WTC11 (cell line): ENCODE measurements at regions not wholly inside any gene's neighbourhood (a gene's known extent, or its start where the extent isn't known, plus 50 kb on each side); places are given as distances from the start of the nearest gene placed in this dataset.
A peak's percentile ranks its signal among the peaks of the same experiment; 100 is the strongest.

Source experiments
- CREM ChIP-seq: sonication (generic); formaldehyde crosslinking; IDR thresholded peaks from 2 replicates; pipeline ENCODE4 v1.8.1; 2022; ENCODE audit warnings: mild to moderate bottlenecking, missing genetic modification reagents, moderate library complexity
- CTCF ChIP-seq: fragments of 200-600 bp; IDR thresholded peaks from 2 replicates; pipeline ENCODE4 v1.8.0; 2022; ENCODE audit warnings: antibody characterized with exemption
- E2F5 ChIP-seq: sonication (generic); formaldehyde crosslinking; IDR thresholded peaks from 2 replicates; pipeline ENCODE4 v1.8.1; 2022; ENCODE audit warnings: mild to moderate bottlenecking, moderate library complexity, missing genetic modification reagents
- ESRRA ChIP-seq: sonication (generic); formaldehyde crosslinking; IDR thresholded peaks from 2 replicates; pipeline ENCODE4 v1.8.1; 2022; ENCODE audit warnings: mild to moderate bottlenecking, missing genetic modification reagents, borderline replicate concordance
- FOXK1 ChIP-seq: sonication (generic); formaldehyde crosslinking; IDR thresholded peaks from 2 replicates; pipeline ENCODE4 v1.8.0; 2022; ENCODE audit warnings: mild to moderate bottlenecking, moderate library complexity, missing genetic modification reagents
- GTF2I ChIP-seq: fragments of 250-450 bp; sonication (Bioruptor Pico); conservative IDR thresholded peaks from 2 replicates; pipeline ENCODE4 v1.4.0; 2021; ENCODE audit warnings: mild to moderate bottlenecking
- OVOL2 ChIP-seq: fragments of 250-450 bp; sonication (Bioruptor Pico); IDR thresholded peaks from 2 replicates; pipeline ENCODE4 v1.9.0; 2021; ENCODE audit warnings: mild to moderate bottlenecking, borderline replicate concordance
- PRDM15 ChIP-seq: sonication (generic); formaldehyde crosslinking; IDR thresholded peaks from 2 replicates; pipeline ENCODE4 v1.8.0; 2022; ENCODE audit warnings: missing genetic modification reagents
- PRRX2 ChIP-seq: fragments of 250-450 bp; sonication (Bioruptor Pico); IDR thresholded peaks from 2 replicates; pipeline ENCODE4 v1.8.0; 2021; ENCODE audit warnings: mild to moderate bottlenecking
- USF1 ChIP-seq: sonication (generic); formaldehyde crosslinking; IDR thresholded peaks from 2 replicates; pipeline ENCODE4 v1.8.0; 2022; ENCODE audit warnings: mild to moderate bottlenecking, missing genetic modification reagents
- ZNF232 ChIP-seq: sonication (generic); formaldehyde crosslinking; IDR thresholded peaks from 2 replicates; pipeline ENCODE4 v1.8.0; 2022; ENCODE audit warnings: mild to moderate bottlenecking, missing genetic modification reagents
- TF ChIP-seq, protein P1 (sequence below): sonication (generic); formaldehyde crosslinking; IDR thresholded peaks from 2 replicates; pipeline ENCODE4 v1.8.0; 2022; ENCODE audit warnings: mild to moderate bottlenecking, missing genetic modification reagents
- TF ChIP-seq, protein P2 (sequence below): sonication (generic); formaldehyde crosslinking; IDR thresholded peaks from 2 replicates; pipeline ENCODE4 v1.8.1; 2022; ENCODE audit warnings: missing genetic modification reagents, borderline replicate concordance
- TF ChIP-seq, protein P3 (sequence below): sonication (generic); formaldehyde crosslinking; IDR thresholded peaks from 2 replicates; pipeline ENCODE4 v1.8.1; 2023; ENCODE audit warnings: mild to moderate bottlenecking, missing genetic modification reagents

DNA sequence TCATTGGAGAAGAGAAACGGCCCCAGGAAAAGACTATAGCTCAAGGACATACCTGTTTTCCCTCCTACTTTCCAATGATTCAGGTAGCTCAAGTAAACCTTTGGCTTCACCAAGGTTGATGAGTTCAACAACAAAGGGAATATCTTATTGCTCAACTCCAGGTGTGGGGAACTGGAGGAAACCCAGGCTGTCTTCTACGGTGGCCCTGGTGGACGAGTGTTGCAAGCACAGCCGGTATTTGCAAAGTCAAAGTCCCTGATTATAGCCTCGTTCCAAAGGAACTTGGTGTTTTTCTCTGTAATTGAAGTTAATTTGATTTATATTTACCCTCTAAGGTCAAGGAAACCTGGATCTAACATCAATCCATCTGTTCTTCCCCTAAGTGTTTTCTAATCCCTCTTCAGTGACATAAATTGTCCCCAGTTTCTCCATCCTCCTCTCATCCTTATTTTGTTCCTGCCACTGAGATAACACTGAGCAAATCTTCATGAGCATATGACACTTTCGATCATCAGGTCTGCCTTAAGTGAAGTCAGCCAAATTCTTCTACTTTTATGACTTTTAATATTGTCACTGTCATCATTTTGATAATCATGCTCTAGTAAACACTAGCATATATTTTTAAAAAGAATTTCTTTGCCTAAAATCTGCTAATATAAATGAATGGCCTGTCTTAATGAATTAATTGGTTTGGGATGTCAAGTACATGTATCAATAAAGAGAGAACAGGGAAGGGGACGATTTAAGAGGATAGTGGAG lies 174.6 kb upstream of the TBX3 start:
- TF ChIP-seq CTCF (peak; percentile 54), OVOL2 (CRISPR knock-in tag) (no peak), FOXK1 (CRISPR knock-in tag) (no peak), E2F5 (CRISPR knock-in tag) (no peak), ESRRA (no peak), CREM (CRISPR knock-in tag) (no peak), ZNF232 (CRISPR knock-in tag) (no peak), PRDM15 (CRISPR knock-in tag) (no peak), PRRX2 (CRISPR knock-in tag) (no peak), GTF2I (CRISPR knock-in tag) (no peak), USF1 (CRISPR knock-in tag) (no peak)
- TF ChIP-seq, protein P1, sequence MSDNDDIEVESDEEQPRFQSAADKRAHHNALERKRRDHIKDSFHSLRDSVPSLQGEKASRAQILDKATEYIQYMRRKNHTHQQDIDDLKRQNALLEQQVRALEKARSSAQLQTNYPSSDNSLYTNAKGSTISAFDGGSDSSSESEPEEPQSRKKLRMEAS (CRISPR knock-in tag), result no peak
- TF ChIP-seq, protein P2, sequence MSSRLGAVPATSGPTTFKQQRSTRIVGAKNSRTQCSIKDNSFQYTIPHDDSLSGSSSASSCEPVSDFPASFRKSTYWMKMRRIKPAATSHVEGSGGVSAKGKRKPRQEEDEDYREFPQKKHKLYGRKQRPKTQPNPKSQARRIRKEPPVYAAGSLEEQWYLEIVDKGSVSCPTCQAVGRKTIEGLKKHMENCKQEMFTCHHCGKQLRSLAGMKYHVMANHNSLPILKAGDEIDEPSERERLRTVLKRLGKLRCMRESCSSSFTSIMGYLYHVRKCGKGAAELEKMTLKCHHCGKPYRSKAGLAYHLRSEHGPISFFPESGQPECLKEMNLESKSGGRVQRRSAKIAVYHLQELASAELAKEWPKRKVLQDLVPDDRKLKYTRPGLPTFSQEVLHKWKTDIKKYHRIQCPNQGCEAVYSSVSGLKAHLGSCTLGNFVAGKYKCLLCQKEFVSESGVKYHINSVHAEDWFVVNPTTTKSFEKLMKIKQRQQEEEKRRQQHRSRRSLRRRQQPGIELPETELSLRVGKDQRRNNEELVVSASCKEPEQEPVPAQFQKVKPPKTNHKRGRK, result no peak
- TF ChIP-seq, protein P3, sequence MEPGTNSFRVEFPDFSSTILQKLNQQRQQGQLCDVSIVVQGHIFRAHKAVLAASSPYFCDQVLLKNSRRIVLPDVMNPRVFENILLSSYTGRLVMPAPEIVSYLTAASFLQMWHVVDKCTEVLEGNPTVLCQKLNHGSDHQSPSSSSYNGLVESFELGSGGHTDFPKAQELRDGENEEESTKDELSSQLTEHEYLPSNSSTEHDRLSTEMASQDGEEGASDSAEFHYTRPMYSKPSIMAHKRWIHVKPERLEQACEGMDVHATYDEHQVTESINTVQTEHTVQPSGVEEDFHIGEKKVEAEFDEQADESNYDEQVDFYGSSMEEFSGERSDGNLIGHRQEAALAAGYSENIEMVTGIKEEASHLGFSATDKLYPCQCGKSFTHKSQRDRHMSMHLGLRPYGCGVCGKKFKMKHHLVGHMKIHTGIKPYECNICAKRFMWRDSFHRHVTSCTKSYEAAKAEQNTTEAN (CRISPR knock-in tag), result no peak
